ENCODE measurements at regions not wholly inside any gene's neighbourhood (a gene's known extent, or its start where the extent isn't known, plus 50 kb on each side); places are given as distances from the start of the nearest gene placed in this dataset.
"Not testable (repeated sequence)": the region's sequence is repeated elsewhere in the genome, so short reads cannot be mapped to it uniquely, and the experiment has no call there.

GRCh38 chr14:87387806-87388205 lies 605.2 kb downstream of the GALC start:
- H3K9me3 Mint-ChIP-seq: peaks cover 4% of the 10 kb centered on the region
- no peaks in the 10 kb centered on the region for H3K4me1 Mint-ChIP-seq (ENCODE audit: low read depth)
- H3K27me3 Mint-ChIP-seq: no peaks in the 10 kb centered on the region
- no peaks in the 10 kb centered on the region for H3K36me3 Mint-ChIP-seq (ENCODE audit: low read depth)
- no peak overlapping the region for H3K27ac Mint-ChIP-seq
- no peak overlapping the region for H3K4me3 Mint-ChIP-seq

DNA sequence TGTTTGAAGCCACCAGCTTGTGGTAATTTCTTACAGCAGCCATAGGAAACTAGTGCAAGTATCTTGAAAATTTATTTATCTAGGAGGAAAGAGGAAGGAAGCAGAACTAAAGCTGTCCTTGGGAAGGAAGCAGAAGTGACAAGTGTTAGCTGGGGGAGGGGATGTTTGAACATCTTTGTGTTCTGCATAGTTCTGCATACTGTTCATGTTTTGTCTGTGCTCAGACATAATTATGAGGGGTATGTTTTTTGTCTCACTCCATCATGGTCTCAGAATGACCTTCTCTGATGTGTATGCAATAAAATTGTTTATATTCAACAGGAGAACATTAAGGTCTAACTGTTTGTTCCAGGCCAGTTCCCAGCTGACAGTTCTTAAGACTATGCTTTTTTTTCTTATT lies 606.5 kb downstream of the GALC start:
- no peak overlapping the region for H3K27ac Mint-ChIP-seq
- no peaks in the 10 kb centered on the region for H3K36me3 Mint-ChIP-seq (ENCODE audit: low read depth)
- no peaks in the 10 kb centered on the region for H3K4me1 Mint-ChIP-seq (ENCODE audit: low read depth)
- H3K27me3 Mint-ChIP-seq: no peaks in the 10 kb centered on the region
- H3K9me3 Mint-ChIP-seq: peaks cover 4% of the 10 kb centered on the region
- H3K4me3 Mint-ChIP-seq: no peak overlapping the region

GRCh38 chr14:87380054-87380453 lies 612.9 kb downstream of the GALC start:
- H3K27me3 Mint-ChIP-seq: no peaks in the 10 kb centered on the region
- no peaks in the 10 kb centered on the region for H3K9me3 Mint-ChIP-seq
- no peak overlapping the region for H3K27ac Mint-ChIP-seq
- H3K4me1 Mint-ChIP-seq (ENCODE audit: low read depth): no peaks in the 10 kb centered on the region
- no peak overlapping the region for H3K4me3 Mint-ChIP-seq
- H3K36me3 Mint-ChIP-seq (ENCODE audit: low read depth): no peaks in the 10 kb centered on the region

- no peak overlapping the region for H3K27ac Mint-ChIP-seq
- H3K4me3 Mint-ChIP-seq: no peak overlapping the region
- no peaks in the 10 kb centered on the region for H3K36me3 Mint-ChIP-seq (ENCODE audit: low read depth)
- H3K27me3 Mint-ChIP-seq: no peaks in the 10 kb centered on the region
- H3K4me1 Mint-ChIP-seq (ENCODE audit: low read depth): no peaks in the 10 kb centered on the region
- peaks cover 16% of the 10 kb centered on the region for H3K9me3 Mint-ChIP-seq
Measured at GRCh38 chr14:87368751-87369150, 624.2 kb downstream of the GALC start.

- not testable (repeated sequence) for H3K27ac Mint-ChIP-seq; H3K27me3 Mint-ChIP-seq; H3K4me3 Mint-ChIP-seq; H3K4me1 Mint-ChIP-seq (ENCODE audit: low read depth); H3K36me3 Mint-ChIP-seq (ENCODE audit: low read depth)
- peaks cover 13% of the 10 kb centered on the region for H3K9me3 Mint-ChIP-seq
Measured at GRCh38 chr14:87360246-87360645, 632.7 kb downstream of the GALC start.

DNA sequence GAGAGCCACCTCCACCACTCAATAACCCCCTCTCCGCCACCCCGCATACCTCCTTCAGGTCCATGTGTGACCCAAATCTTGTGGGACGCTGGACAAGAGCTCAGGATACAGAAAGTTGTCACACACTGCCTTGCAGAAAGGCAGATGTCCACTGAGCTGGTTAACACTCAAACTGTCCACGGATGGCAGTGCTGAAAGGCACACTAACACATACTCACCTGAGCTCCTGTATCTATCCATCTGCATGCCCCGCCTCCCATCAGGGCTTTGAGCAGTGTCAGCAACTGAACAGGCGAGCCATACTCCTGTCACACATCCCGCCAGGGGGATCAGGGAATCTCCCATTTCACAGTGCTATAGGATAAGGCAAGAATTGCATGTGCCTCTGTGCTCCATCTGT lies 642.0 kb downstream of the GALC start:
- no peak overlapping the region for H3K4me3 Mint-ChIP-seq
- H3K9me3 Mint-ChIP-seq: peaks cover 16% of the 10 kb centered on the region
- no peak overlapping the region for H3K27ac Mint-ChIP-seq
- H3K4me1 Mint-ChIP-seq (ENCODE audit: low read depth): no peaks in the 10 kb centered on the region
- no peaks in the 10 kb centered on the region for H3K36me3 Mint-ChIP-seq (ENCODE audit: low read depth)
- no peaks in the 10 kb centered on the region for H3K27me3 Mint-ChIP-seq

DNA sequence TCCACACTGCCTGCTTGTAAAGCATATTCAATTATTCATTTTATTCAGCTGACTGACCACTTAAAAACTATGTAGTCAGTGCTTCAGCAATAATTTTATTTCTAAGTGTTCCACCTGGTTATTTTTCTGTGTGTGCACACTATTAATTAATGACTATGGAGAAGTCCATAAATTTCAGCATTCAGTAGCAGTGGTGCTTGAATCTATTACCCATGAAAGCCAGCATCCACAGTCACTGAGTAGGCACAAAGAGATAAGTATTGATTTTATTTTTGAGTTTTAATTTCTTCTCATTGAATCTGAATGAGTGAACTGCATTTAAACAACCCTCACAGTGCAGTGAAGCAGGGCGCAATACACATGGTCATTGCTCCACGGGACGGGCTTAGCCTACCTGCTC lies 643.1 kb downstream of the GALC start:
- H3K27ac Mint-ChIP-seq: no peak overlapping the region
- no peak overlapping the region for H3K4me3 Mint-ChIP-seq
- no peaks in the 10 kb centered on the region for H3K4me1 Mint-ChIP-seq (ENCODE audit: low read depth)
- peaks cover 16% of the 10 kb centered on the region for H3K9me3 Mint-ChIP-seq
- no peaks in the 10 kb centered on the region for H3K27me3 Mint-ChIP-seq
- no peaks in the 10 kb centered on the region for H3K36me3 Mint-ChIP-seq (ENCODE audit: low read depth)

GRCh38 chr14:87343652-87344051 lies 649.3 kb downstream of the GALC start:
- H3K9me3 Mint-ChIP-seq: peaks cover 17% of the 10 kb centered on the region
- H3K27ac Mint-ChIP-seq: no peak overlapping the region
- no peak overlapping the region for H3K4me3 Mint-ChIP-seq
- H3K27me3 Mint-ChIP-seq: no peaks in the 10 kb centered on the region
- no peaks in the 10 kb centered on the region for H3K36me3 Mint-ChIP-seq (ENCODE audit: low read depth)
- H3K4me1 Mint-ChIP-seq (ENCODE audit: low read depth): no peaks in the 10 kb centered on the region

- Mint-ChIP-seq H3K9me3 (no peaks in the 10 kb centered on the region), H3K36me3 (ENCODE audit: low read depth) (no peaks in the 10 kb centered on the region), H3K4me1 (ENCODE audit: low read depth) (no peaks in the 10 kb centered on the region), H3K4me3 (no peak overlapping the region), H3K27me3 (no peaks in the 10 kb centered on the region), H3K27ac (no peak overlapping the region)
Measured at GRCh38 chr14:87334997-87335685, 657.8 kb downstream of the GALC start.

GRCh38 chr14:87331991-87332390 lies 661.0 kb downstream of the GALC start:
- no peaks in the 10 kb centered on the region for H3K4me1 Mint-ChIP-seq (ENCODE audit: low read depth)
- no peaks in the 10 kb centered on the region for H3K27me3 Mint-ChIP-seq
- H3K9me3 Mint-ChIP-seq: no peaks in the 10 kb centered on the region
- no peak overlapping the region for H3K27ac Mint-ChIP-seq
- no peaks in the 10 kb centered on the region for H3K36me3 Mint-ChIP-seq (ENCODE audit: low read depth)
- H3K4me3 Mint-ChIP-seq: no peak overlapping the region

DNA sequence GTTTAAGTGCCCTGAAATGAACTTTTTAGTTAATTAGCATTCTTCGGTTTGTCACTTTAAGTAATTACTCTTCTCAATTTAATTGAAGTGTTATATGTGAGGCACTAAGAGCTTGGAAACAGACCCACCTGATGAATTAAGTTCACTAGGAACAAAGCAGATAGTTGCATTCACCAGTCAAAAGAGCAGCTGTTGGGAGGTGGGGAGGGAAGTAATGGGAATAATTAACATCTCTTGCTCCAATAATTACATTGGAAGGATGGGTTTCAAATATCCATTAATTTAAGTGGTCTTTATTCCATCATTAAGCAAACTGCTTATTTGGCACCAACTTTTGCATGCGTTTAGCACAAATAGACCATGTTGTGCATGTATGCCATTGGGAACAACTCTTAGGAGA lies 667.2 kb downstream of the GALC start:
- no peak overlapping the region for H3K27ac Mint-ChIP-seq
- peaks cover 6% of the 10 kb centered on the region for H3K9me3 Mint-ChIP-seq
- H3K36me3 Mint-ChIP-seq (ENCODE audit: low read depth): no peaks in the 10 kb centered on the region
- no peaks in the 10 kb centered on the region for H3K4me1 Mint-ChIP-seq (ENCODE audit: low read depth)
- no peak overlapping the region for H3K4me3 Mint-ChIP-seq
- no peaks in the 10 kb centered on the region for H3K27me3 Mint-ChIP-seq

DNA sequence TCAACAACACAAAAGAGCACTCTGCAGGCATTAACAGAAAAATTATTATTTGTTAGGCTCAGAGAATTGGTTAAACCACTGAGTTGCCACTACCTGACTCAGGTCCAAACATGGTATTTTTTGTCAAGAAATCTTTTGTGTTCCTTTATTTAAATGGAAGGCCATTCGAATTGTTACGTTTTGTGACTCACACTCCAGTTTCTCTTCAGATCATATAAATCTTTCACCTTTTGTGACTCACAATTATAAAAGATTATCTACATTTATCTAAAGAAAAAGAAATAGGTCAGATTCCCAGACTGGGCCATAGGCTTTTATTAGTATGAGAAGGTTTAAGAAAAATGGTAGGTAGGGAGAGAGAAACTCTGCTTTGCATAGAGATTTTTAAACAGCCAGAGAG lies 669.8 kb downstream of the GALC start:
- no peaks in the 10 kb centered on the region for H3K27me3 Mint-ChIP-seq
- no peaks in the 10 kb centered on the region for H3K4me1 Mint-ChIP-seq (ENCODE audit: low read depth)
- no peak overlapping the region for H3K27ac Mint-ChIP-seq
- no peak overlapping the region for H3K4me3 Mint-ChIP-seq
- H3K9me3 Mint-ChIP-seq: peaks cover 6% of the 10 kb centered on the region
- H3K36me3 Mint-ChIP-seq (ENCODE audit: low read depth): no peaks in the 10 kb centered on the region

GRCh38 chr14:87321548-87321947 lies 671.4 kb downstream of the GALC start:
- H3K4me3 Mint-ChIP-seq: no peak overlapping the region
- no peak overlapping the region for H3K27ac Mint-ChIP-seq
- no peaks in the 10 kb centered on the region for H3K27me3 Mint-ChIP-seq
- H3K9me3 Mint-ChIP-seq: peaks cover 6% of the 10 kb centered on the region
- no peaks in the 10 kb centered on the region for H3K4me1 Mint-ChIP-seq (ENCODE audit: low read depth)
- H3K36me3 Mint-ChIP-seq (ENCODE audit: low read depth): no peaks in the 10 kb centered on the region

DNA sequence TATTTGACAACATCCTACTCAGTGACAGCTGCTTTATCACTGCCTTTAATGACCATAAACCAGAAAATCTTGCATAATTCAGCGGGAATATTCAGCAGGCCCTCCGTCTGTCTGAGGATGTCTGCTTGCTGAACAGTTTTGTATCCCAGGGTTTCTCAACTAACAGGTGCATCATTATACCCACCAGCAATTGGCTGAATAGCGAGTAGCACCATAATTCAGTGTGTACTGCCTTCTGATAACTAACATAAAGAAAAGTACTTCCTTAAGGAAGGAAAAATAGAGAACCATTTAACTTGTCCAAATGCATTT lies 680.1 kb downstream of the GALC start:
- H3K36me3 Mint-ChIP-seq (ENCODE audit: low read depth): no peaks in the 10 kb centered on the region

GRCh38 chr14:87312169-87312893 lies 680.7 kb downstream of the GALC start:
- H3K4me3 Mint-ChIP-seq: no peak overlapping the region
- H3K27ac Mint-ChIP-seq: no peak overlapping the region
- no peaks in the 10 kb centered on the region for H3K36me3 Mint-ChIP-seq (ENCODE audit: low read depth)
- no peaks in the 10 kb centered on the region for H3K9me3 Mint-ChIP-seq
- H3K4me1 Mint-ChIP-seq (ENCODE audit: low read depth): no peaks in the 10 kb centered on the region
- H3K27me3 Mint-ChIP-seq: no peaks in the 10 kb centered on the region

More for the DNA sequence above, 680.1 kb downstream of the GALC start:
- Mint-ChIP-seq H3K27me3 (no peaks in the 10 kb centered on the region), H3K27ac (no peak overlapping the region), H3K4me1 (ENCODE audit: low read depth) (no peaks in the 10 kb centered on the region), H3K4me3 (no peak overlapping the region), H3K9me3 (no peaks in the 10 kb centered on the region)

- Mint-ChIP-seq H3K4me3 (no peak overlapping the region), H3K27ac (no peak overlapping the region), H3K36me3 (ENCODE audit: low read depth) (no peaks in the 10 kb centered on the region), H3K9me3 (no peaks in the 10 kb centered on the region), H3K27me3 (no peaks in the 10 kb centered on the region), H3K4me1 (ENCODE audit: low read depth) (no peaks in the 10 kb centered on the region)
Measured at GRCh38 chr14:87309557-87309956, 683.4 kb downstream of the GALC start.

Data from stimulated activated naive CD8-positive, alpha-beta T cell treated with anti-CD3 and anti-CD28 coated beads, Interleukin-15, Interleukin-2, amounts not matched to agents 100 ng/mL and 50 ng/mL, for 24 hours (primary cell).